C4-2B (cell line): ENCODE measurements at regions not wholly inside any gene's neighbourhood (a gene's known extent, or its start where the extent isn't known, plus 50 kb on each side); places are given as distances from the start of the nearest gene placed in this dataset.

Source experiments
- H3K27ac ChIP-seq: fragments of 450-650 bp; 2 replicates; pipeline ENCODE4 v1.5.1; 2017
- ZFX ChIP-seq: fragments of 450-650 bp; IDR thresholded peaks from 2 replicates; pipeline ENCODE4 v1.6.1; 2017
- TF ChIP-seq, protein P1 (sequence below): fragments of 450-650 bp; conservative IDR thresholded peaks from 2 replicates; pipeline ENCODE4 v1.5.1; 2017; ENCODE audit warnings: mild to moderate bottlenecking

DNA sequence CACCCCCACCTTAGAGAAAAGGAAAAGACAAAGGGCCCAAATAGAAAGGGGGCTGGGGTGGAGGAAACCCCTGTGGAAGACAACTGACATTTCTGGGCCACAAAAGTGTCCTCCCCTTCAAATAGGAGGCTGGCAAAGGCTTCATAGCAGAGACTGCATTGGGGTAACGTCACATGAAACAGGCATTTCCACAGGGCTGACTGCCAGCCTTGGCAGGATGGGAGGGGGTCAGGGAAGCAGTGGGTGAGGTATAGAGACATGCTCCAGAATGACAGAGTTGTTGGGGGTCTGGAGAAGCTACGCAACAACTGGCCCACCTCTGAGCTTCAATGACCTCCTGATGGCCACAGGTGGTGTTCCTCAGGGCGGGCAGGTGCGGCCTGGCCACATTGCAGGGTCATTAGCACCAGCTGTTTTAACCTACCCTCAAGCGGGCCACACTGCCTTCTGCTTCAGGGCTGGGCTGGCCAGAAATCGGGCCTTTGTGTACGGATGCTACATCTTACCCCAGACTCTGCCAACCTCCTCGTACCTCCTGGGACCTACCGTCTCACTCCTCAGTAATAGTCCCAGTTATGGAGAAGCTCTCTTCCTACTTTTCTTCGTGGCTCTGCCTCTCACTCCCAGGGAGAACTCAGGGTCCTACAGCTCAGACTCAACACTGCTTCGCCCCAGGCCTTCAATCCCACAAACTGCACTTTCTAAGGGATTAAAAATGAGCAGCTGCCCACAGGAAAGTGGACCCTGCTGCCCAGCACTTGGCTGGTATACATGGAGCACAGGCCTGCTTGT is 160.0 kb upstream of the NCAM1 start:
- H3K27ac ChIP-seq, result no peak overlapping the region
- TF ChIP-seq, protein P1, sequence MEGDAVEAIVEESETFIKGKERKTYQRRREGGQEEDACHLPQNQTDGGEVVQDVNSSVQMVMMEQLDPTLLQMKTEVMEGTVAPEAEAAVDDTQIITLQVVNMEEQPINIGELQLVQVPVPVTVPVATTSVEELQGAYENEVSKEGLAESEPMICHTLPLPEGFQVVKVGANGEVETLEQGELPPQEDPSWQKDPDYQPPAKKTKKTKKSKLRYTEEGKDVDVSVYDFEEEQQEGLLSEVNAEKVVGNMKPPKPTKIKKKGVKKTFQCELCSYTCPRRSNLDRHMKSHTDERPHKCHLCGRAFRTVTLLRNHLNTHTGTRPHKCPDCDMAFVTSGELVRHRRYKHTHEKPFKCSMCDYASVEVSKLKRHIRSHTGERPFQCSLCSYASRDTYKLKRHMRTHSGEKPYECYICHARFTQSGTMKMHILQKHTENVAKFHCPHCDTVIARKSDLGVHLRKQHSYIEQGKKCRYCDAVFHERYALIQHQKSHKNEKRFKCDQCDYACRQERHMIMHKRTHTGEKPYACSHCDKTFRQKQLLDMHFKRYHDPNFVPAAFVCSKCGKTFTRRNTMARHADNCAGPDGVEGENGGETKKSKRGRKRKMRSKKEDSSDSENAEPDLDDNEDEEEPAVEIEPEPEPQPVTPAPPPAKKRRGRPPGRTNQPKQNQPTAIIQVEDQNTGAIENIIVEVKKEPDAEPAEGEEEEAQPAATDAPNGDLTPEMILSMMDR, result no peak
- no peak for TF ChIP-seq ZFX

DNA sequence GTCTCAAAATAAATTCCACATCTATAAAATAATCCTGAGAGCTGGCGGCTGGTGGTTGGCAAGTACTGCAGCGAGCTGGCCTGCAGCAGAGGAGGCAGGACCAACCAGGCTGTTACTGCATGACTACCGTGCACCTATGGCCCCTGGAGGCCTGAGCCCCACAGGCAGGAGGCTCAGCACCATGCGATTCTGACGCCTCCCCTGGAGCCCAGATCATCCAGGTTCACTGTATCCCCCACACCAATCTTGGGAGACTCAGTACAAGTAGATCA is 159.5 kb upstream of the NCAM1 start:
- no peak overlapping the region for H3K27ac ChIP-seq
- TF ChIP-seq, protein P1, result no peak
- no peak for TF ChIP-seq ZFX

DNA sequence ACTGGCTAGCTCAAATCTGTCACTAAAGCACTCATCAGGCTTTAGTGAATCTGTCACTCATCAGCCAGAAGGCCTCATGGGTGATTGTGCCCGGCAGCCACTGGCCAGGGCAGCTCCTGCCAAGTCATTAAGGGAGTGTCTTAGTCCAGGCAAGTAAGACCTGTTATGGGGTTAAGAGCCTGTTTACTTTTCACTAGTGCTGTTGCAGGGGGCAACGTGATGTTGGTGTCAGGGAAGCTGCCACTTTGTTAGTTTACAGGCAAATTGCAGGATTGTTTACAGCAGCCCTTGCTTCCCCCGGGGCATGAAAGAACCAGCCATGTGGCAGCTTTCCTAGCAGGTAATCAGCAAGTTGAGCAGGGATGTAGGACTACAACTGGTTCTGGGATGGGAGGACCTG is 155.6 kb upstream of the NCAM1 start:
- no peak overlapping the region for H3K27ac ChIP-seq

DNA sequence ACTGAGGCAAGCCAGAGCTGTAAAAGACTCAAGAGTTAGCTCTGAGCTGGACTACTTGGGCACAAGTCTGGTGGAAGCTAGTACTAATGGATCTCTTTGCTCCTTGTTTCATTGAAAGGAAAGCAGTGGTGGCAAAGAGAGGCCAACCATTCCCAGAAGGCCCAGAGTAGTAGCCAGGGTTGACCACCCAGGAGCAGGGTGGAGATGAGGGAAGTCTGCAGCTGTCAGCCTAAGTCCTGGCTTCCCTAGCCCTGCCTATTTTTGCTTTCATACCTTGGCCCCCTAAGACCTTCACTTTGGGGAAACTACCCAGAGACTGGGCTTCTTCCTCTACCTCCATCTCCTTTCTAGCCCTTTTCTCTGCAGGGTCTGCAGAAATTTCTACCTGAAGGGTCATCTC is 155.0 kb upstream of the NCAM1 start:
- H3K27ac ChIP-seq, result no peak overlapping the region

More for the DNA sequence above, 155.6 kb upstream of the NCAM1 start:
- TF ChIP-seq ZFX, result no peak
- TF ChIP-seq, protein P1, result no peak

DNA sequence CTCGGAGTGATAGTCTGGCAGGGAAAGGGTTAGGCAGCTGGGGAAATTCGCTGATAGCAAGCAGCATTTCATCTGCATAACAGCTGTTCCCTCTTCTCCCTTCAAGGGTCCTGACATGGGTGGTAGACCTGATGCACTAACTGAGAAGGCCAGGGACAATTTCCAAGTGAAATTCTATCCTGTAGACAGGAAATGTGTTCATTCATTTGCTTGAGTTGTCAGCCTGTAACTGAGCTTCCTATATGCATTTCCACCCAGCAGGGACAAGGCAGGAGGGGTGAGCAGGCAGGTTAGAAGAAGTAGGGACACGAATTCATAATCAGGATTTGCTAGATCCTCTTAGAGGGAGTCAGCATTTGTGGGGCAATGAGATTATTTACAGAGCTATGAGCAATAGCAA is 154.3 kb upstream of the NCAM1 start:
- no peak overlapping the region for H3K27ac ChIP-seq

More for the DNA sequence above, 155.0 kb upstream of the NCAM1 start:
- TF ChIP-seq, protein P1, result no peak

DNA sequence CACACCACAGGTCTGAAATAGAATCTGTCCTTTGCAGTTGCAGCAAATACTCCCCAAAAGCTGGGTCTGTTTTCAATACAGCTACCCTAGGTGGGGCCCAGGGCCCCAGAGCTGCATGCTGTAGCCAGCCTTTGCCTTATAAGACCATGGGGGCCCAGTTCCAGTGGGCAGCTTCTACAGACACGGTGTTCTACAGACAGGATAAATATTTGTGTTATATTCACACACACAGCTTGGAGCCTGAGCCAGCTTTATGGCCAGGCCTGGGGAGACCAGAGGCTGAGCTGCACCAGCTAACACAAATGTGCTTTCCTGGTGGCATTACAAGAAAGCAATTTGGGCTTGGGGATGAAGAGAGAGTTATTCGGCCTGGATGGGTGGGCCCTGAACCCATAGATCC is 151.8 kb upstream of the NCAM1 start:
- H3K27ac ChIP-seq, result no peak overlapping the region
- TF ChIP-seq ZFX, result no peak
- TF ChIP-seq, protein P1, result no peak

More for the DNA sequence above, 154.3 kb upstream of the NCAM1 start:
- TF ChIP-seq, protein P1, result no peak
- no peak for TF ChIP-seq ZFX

DNA sequence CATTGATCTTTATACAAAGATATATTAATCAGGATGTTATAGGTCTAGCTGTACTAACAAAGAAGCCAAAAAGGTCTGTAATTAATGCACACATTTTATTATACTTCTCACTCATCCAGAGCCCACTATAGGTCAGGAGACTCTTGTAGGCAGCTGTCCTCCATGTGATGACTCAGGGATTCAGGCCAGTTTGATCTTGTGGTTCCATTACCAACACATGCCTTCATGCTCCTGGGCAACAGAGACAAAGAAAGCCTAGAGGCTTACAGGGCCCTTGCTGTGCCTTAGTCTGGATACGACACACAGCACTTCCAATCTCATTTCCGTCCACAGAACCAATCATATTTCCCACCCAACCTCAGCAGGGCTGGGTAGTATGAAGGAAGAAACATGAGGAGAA is 150.3 kb upstream of the NCAM1 start:
- TF ChIP-seq ZFX, result no peak
- H3K27ac ChIP-seq, result no peak overlapping the region

DNA sequence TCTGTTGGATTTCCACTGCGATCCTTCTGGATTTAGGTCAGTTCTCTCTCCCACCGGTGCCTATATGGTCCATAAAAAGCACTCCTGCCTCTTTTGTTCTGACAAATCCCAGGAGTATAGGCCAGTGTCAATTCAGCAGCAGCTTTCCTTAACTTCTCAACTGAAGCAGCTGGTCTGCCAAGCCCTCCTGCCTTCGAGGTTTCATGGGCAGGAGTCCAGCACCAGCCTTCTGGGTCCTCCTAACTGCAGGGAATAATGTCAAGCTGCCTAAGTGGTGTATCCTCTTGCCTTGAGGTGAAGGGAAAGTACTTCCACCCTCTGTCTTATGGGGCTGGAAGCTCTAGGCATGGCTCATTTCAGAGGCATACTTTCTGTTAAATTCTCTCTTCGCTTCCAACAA is 149.4 kb upstream of the NCAM1 start:
- TF ChIP-seq, protein P1, result no peak
- TF ChIP-seq ZFX, result no peak
- H3K27ac ChIP-seq, result no peak overlapping the region
